Endodermal cell (in vitro differentiated cells): ENCODE measurements at regions not wholly inside any gene's neighbourhood (a gene's known extent, or its start where the extent isn't known, plus 50 kb on each side); places are given as distances from the start of the nearest gene placed in this dataset.

ENCODE experiments used
- DNase-seq: peaks from one replicate; pipeline ENCODE4 v3.0.0-alpha.2; 2017
- H3K27ac ChIP-seq: 2 replicates; pipeline ENCODE4 v1.5.1; 2013; ENCODE audit warnings: mild to moderate bottlenecking, low read depth, low read length, moderate library complexity
- H3K27me3 ChIP-seq: 2 replicates; pipeline ENCODE4 v1.6.1; 2013; ENCODE audit warnings: mild to moderate bottlenecking, low read length, moderate library complexity; ENCODE audit not compliant: insufficient read depth, control insufficient read depth, poor library complexity, severe bottlenecking
- H3K36me3 ChIP-seq: 2 replicates; pipeline ENCODE4 v1.7.0; 2013; ENCODE audit warnings: mild to moderate bottlenecking, low read length, moderate library complexity; ENCODE audit not compliant: control insufficient read depth, insufficient read depth
- H3K4me1 ChIP-seq: one replicate; pipeline ENCODE4 v1.7.0; 2013; ENCODE audit warnings: low read length; ENCODE audit not compliant: control insufficient read depth, insufficient read depth
- H3K4me3 ChIP-seq: 2 replicates; pipeline ENCODE4 v1.5.1; 2013; ENCODE audit warnings: mild to moderate bottlenecking, low read length, moderate library complexity
- H3K9ac ChIP-seq: 2 replicates; pipeline ENCODE4 v1.6.1; 2013; ENCODE audit warnings: mild to moderate bottlenecking, low read length, moderate library complexity; ENCODE audit not compliant: poor library complexity, severe bottlenecking; ENCODE audit errors: extremely low read depth
- H3K9me3 ChIP-seq: 2 replicates; pipeline ENCODE4 v1.6.1; 2013; ENCODE audit warnings: mild to moderate bottlenecking, low read length, moderate library complexity; ENCODE audit not compliant: control insufficient read depth
- H3K27ac Mint-ChIP-seq: 2 replicates; pipeline ENCODE4 v1.8.0; 2020; ENCODE audit warnings: mixed read lengths
- H3K27me3 Mint-ChIP-seq: 2 replicates; pipeline ENCODE4 v1.8.0; 2021; ENCODE audit warnings: mild to moderate bottlenecking, mixed read lengths; ENCODE audit not compliant: insufficient read depth
- H3K36me3 Mint-ChIP-seq: 2 replicates; pipeline ENCODE4 v1.8.0; 2020; ENCODE audit warnings: low read depth, mixed read lengths
- H3K4me1 Mint-ChIP-seq: 2 replicates; pipeline ENCODE4 v1.8.0; 2020; ENCODE audit warnings: mixed read lengths
- H3K4me3 Mint-ChIP-seq: 2 replicates; pipeline ENCODE4 v1.8.0; 2020; ENCODE audit warnings: mild to moderate bottlenecking, moderate library complexity, mixed read lengths
- H3K9me3 Mint-ChIP-seq: 2 replicates; pipeline ENCODE4 v1.8.0; 2020; ENCODE audit warnings: mild to moderate bottlenecking, mixed read lengths
- WGBS, 2 experiments: methylation state at CpG; one replicate each; pipeline versions ENCODE4 v1.1.5 to v1.1.7; 2013; ENCODE audit warnings: missing lambda C conversion rate in 2 of 2, mixed read lengths in 1 of 2; ENCODE audit not compliant: insufficient coverage in 1 of 2, insufficient read length in 1 of 2; 5-methylcytosine and 5-hydroxymethylcytosine counted together
- TF ChIP-seq, protein P1 (sequence below): fragments of 200-600 bp; sonication (generic); conservative IDR thresholded peaks from 2 replicates; pipeline ENCODE4 v1.5.0; 2021; ENCODE audit warnings: antibody characterized with exemption, mild to moderate bottlenecking

DNA sequence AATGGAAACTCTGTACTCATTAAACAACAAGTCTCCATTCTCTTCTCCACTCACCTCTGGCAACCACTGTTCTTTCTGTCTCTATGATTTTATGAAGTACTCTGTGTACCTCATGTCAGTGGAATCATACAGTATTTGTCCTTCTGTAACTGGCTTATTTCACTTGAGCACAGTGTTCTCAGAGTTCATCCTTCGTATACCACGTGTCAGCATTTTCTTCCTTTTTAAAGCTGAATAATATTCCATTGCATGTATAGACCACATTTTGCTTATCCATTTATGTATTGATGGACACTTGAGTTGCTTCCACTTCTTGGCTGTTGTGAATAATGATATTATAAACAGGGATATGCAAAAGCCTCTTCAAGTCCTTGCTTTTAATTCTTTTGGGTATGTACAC is 333.0 kb upstream of the ZNF32 start:
- no peaks in the 10 kb centered on the region for H3K9me3 Mint-ChIP-seq
- H3K4me3 Mint-ChIP-seq: no peak overlapping the region
- WGBS, 2 experiments: 92% methylated on average over 2 of the region's 2 CpGs; no CpG with 5 or more reads in 1 of the 2 experiments
- no peaks in the 10 kb centered on the region for H3K9me3 ChIP-seq
- H3K4me3 ChIP-seq: no peak overlapping the region
- H3K27ac Mint-ChIP-seq: no peak overlapping the region
- H3K36me3 ChIP-seq: no peaks in the 10 kb centered on the region
- no peak overlapping the region for H3K27ac ChIP-seq
- H3K4me1 ChIP-seq: no peaks in the 10 kb centered on the region
- H3K27me3 ChIP-seq: no peaks in the 10 kb centered on the region
- no peaks in the 10 kb centered on the region for H3K36me3 Mint-ChIP-seq
- H3K27me3 Mint-ChIP-seq: no peaks in the 10 kb centered on the region
- no peaks in the 10 kb centered on the region for H3K4me1 Mint-ChIP-seq
- DNase-seq: no peak
- no peak overlapping the region for H3K9ac ChIP-seq
- TF ChIP-seq, protein P1, sequence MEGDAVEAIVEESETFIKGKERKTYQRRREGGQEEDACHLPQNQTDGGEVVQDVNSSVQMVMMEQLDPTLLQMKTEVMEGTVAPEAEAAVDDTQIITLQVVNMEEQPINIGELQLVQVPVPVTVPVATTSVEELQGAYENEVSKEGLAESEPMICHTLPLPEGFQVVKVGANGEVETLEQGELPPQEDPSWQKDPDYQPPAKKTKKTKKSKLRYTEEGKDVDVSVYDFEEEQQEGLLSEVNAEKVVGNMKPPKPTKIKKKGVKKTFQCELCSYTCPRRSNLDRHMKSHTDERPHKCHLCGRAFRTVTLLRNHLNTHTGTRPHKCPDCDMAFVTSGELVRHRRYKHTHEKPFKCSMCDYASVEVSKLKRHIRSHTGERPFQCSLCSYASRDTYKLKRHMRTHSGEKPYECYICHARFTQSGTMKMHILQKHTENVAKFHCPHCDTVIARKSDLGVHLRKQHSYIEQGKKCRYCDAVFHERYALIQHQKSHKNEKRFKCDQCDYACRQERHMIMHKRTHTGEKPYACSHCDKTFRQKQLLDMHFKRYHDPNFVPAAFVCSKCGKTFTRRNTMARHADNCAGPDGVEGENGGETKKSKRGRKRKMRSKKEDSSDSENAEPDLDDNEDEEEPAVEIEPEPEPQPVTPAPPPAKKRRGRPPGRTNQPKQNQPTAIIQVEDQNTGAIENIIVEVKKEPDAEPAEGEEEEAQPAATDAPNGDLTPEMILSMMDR: no peak

DNA sequence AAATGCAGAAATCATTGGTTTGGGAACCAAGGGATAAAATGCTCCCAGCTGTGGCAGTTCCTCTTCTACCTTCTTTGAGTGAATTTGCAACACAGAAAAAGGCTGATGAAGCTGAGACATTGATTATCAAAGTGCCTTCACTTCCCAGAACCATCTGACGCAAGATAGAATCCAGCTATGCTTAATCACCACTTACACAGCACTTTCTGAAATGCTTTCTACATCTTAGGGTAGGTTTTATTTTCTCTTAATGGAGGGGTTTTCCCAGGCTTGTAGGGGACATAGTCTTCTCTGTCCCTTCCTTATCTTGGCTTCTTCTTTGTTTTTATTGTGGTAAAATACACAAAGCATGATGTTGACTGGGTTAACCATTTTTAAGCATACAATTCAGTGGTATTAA is 332.6 kb upstream of the ZNF32 start:
- WGBS, 2 experiments: 100% methylated on average over 1 of the region's 1 CpG; no CpG with 5 or more reads in 1 of the 2 experiments
- H3K36me3 Mint-ChIP-seq: no peaks in the 10 kb centered on the region

DNA sequence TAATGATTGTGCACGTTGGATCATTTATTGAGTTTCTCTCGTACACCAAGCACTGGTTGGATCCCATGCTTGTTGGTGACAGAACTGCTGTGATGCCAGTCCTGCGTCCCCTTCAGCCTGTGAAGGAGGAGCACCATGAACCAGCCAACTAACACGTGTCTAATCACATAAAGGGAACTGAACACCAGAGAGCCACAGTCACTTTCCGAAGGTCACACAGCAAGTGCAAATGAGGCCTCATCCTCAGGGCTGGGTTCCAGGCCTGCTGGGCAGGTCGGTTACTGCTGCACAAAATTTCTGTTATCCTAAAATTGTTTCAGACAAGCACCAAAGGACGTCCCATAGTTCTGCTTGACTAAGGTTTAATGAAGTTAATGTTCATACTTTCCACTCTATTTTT is 332.0 kb upstream of the ZNF32 start:
- no peak overlapping the region for H3K9ac ChIP-seq
- no peak overlapping the region for H3K27ac ChIP-seq
- no peaks in the 10 kb centered on the region for H3K36me3 ChIP-seq
- WGBS, 2 experiments: 91 to 95% methylated on average over 7 of the region's 7 CpGs
- Mint-ChIP-seq H3K9me3 (no peaks in the 10 kb centered on the region), H3K27me3 (no peaks in the 10 kb centered on the region), H3K27ac (no peak overlapping the region), H3K4me1 (no peaks in the 10 kb centered on the region), H3K4me3 (no peak overlapping the region), H3K36me3 (no peaks in the 10 kb centered on the region)
- TF ChIP-seq, protein P1: no peak
- no peaks in the 10 kb centered on the region for H3K9me3 ChIP-seq
- no peaks in the 10 kb centered on the region for H3K27me3 ChIP-seq
- H3K4me3 ChIP-seq: no peak overlapping the region
- no peak for DNase-seq
- no peaks in the 10 kb centered on the region for H3K4me1 ChIP-seq

More for the DNA sequence above, 332.6 kb upstream of the ZNF32 start:
- Mint-ChIP-seq H3K4me1 (no peaks in the 10 kb centered on the region), H3K4me3 (no peak overlapping the region), H3K27ac (no peak overlapping the region), H3K9me3 (no peaks in the 10 kb centered on the region), H3K27me3 (no peaks in the 10 kb centered on the region)
- no peaks in the 10 kb centered on the region for H3K27me3 ChIP-seq
- no peak overlapping the region for H3K4me3 ChIP-seq
- no peaks in the 10 kb centered on the region for H3K9me3 ChIP-seq
- H3K36me3 ChIP-seq: no peaks in the 10 kb centered on the region
- DNase-seq: no peak
- H3K27ac ChIP-seq: no peak overlapping the region
- TF ChIP-seq, protein P1: no peak
- H3K4me1 ChIP-seq: no peaks in the 10 kb centered on the region
- H3K9ac ChIP-seq: no peak overlapping the region
